ENCODE measurements at regions not wholly inside any gene's neighbourhood (a gene's known extent, or its start where the extent isn't known, plus 50 kb on each side); places are given as distances from the start of the nearest gene placed in this dataset.

DNA sequence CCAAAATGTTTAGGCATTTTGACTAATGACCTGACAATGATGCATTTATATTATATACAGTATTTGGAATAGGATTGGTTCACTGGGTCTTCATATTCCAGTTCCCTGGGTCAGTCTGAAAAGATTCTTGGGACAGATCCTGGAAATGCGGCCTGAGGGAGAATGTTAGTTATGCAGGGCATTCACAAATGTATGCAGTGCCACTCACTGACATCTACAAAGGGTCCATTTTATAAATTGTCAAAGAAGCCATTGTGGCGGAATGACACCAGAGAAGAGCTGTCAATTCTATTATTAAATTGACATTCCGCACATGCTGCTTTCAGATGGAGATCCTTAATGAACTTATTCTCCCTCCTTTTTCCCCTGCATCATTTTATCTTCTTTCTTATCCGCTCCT, 176.6 kb downstream of the VGLL3 start:
- H3K27ac ChIP-seq = no peak overlapping the region
- intact Hi-C loops (cut with DNase I; ENCODE audit: low total_unique reads) (no loop called here), in situ Hi-C loops (cut with MboI; ENCODE audit: low pct_ligation_motif_present in 1 of 4, low pct_unique_long_range_greater_than_20kb in 1 of 4, low sequenced_read_pairs in 3 of 4) (no loop called here)
- DNase-seq = no peak
- no peaks in the 10 kb centered on the region for H3K36me3 ChIP-seq
- TF ChIP-seq POLR2AphosphoS5 (IDR thresholded peaks at IDR 0.05) (no peak), EP300 (IDR thresholded peaks at IDR 0.05; ENCODE audit: low read depth) (no peak), POLR2A (IDR thresholded peaks at IDR 0.05) (no peak)
- TF ChIP-seq, protein P1, sequence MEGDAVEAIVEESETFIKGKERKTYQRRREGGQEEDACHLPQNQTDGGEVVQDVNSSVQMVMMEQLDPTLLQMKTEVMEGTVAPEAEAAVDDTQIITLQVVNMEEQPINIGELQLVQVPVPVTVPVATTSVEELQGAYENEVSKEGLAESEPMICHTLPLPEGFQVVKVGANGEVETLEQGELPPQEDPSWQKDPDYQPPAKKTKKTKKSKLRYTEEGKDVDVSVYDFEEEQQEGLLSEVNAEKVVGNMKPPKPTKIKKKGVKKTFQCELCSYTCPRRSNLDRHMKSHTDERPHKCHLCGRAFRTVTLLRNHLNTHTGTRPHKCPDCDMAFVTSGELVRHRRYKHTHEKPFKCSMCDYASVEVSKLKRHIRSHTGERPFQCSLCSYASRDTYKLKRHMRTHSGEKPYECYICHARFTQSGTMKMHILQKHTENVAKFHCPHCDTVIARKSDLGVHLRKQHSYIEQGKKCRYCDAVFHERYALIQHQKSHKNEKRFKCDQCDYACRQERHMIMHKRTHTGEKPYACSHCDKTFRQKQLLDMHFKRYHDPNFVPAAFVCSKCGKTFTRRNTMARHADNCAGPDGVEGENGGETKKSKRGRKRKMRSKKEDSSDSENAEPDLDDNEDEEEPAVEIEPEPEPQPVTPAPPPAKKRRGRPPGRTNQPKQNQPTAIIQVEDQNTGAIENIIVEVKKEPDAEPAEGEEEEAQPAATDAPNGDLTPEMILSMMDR (IDR thresholded peaks at IDR 0.05) = no peak
- no peaks in the 10 kb centered on the region for H3K4me1 ChIP-seq
- no peaks in the 10 kb centered on the region for H3K9me3 ChIP-seq
- 83 to 100% methylated on average over 3 to 4 of the region's 4 CpGs for WGBS, 2 donors (ENCODE audit: low coverage in 1 of 2)
- H3K27me3 ChIP-seq = no peaks in the 10 kb centered on the region
- H3K4me3 ChIP-seq = no peak overlapping the region

DNA sequence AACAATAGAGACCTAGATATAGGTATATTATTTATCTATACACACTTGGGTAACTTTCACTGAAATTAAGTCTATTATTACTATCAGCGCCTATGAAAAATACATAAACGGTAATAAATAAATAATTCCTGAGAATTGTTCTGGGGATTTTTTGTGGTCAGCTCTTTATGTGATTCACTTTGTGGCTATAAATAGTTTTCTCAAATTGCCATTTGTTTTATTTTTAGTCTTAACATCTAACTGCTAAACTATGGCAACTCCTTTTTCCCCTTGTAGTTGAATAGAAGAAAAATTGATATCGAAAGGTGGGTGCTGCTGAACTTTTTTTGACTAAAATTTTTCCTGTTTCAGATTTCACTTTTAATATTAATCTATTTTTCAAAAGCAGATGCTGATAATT, 189.0 kb downstream of the VGLL3 start:
- WGBS, 2 donors (ENCODE audit: low coverage in 1 of 2) = 90% methylated on average over 3 of the region's 3 CpGs
- H3K36me3 ChIP-seq = no peaks in the 10 kb centered on the region
- H3K9me3 ChIP-seq = no peaks in the 10 kb centered on the region
- TF ChIP-seq, protein P1 (IDR thresholded peaks at IDR 0.05) = no peak
- TF ChIP-seq POLR2A (IDR thresholded peaks at IDR 0.05) (no peak), EP300 (IDR thresholded peaks at IDR 0.05; ENCODE audit: low read depth) (no peak), POLR2AphosphoS5 (IDR thresholded peaks at IDR 0.05) (no peak)
- no peaks in the 10 kb centered on the region for H3K4me1 ChIP-seq
- intact Hi-C loops (cut with DNase I; ENCODE audit: low total_unique reads) = no loop called here
- no peaks in the 10 kb centered on the region for H3K27me3 ChIP-seq
- no peak overlapping the region for H3K4me3 ChIP-seq
- in situ Hi-C loops (cut with MboI; ENCODE audit: low pct_ligation_motif_present in 1 of 4, low pct_unique_long_range_greater_than_20kb in 1 of 4, low sequenced_read_pairs in 3 of 4) = no loop called here
- no peak for DNase-seq
- H3K27ac ChIP-seq = no peak overlapping the region

DNA sequence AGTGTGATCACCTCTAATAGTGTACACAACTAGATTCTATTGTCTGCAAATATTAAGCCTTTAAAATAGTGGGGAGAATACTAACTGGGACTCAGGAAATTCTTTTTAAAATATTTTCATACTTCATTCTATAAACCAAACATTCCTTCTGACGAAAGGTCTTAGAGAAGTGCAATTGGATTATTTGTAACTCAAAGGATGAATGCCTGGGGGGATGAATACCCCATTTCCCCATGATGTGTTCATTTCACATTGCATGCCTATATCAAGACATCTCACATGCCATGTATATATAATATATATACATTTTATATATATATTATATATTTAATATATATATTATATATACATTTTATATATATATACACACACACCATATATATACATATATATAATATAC, 189.9 kb downstream of the VGLL3 start:
- Histone ChIP-seq H3K9me3 (no peaks in the 10 kb centered on the region), H3K27me3 (no peaks in the 10 kb centered on the region), H3K4me3 (no peak overlapping the region), H3K36me3 (no peaks in the 10 kb centered on the region), H3K27ac (no peak overlapping the region), H3K4me1 (no peaks in the 10 kb centered on the region)
- 73 to 77% methylated on average over 1 of the region's 1 CpG for WGBS, 2 donors (ENCODE audit: low coverage in 1 of 2)
- intact Hi-C loops (cut with DNase I; ENCODE audit: low total_unique reads) (no loop called here), in situ Hi-C loops (cut with MboI; ENCODE audit: low pct_ligation_motif_present in 1 of 4, low pct_unique_long_range_greater_than_20kb in 1 of 4, low sequenced_read_pairs in 3 of 4) (no loop called here)
- TF ChIP-seq EP300 (IDR thresholded peaks at IDR 0.05; ENCODE audit: low read depth) (no peak), POLR2A (IDR thresholded peaks at IDR 0.05) (no peak), POLR2AphosphoS5 (IDR thresholded peaks at IDR 0.05) (no peak)
- TF ChIP-seq, protein P1 (IDR thresholded peaks at IDR 0.05) = no peak
- DNase-seq = no peak

DNA sequence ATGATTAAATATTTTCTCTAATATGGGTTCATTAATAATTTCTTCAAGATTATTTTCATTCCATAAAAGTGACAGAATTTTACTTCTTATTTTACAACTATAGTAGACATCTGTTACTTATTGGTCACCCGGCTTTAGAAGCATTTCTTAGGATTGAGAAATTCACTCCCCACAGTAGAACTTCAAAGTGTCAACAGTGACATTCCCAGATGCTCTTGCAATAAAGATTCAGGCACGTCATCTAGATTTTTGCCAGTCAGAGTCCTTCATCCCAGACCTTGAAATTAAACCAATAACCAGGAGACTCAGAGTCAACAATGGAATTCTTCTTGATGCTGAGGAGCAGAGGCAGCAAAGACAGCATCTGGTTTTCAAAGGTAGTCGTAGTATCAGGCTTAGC, 190.8 kb downstream of the VGLL3 start:
- 50 to 58% methylated on average over 3 of the region's 3 CpGs for WGBS, 2 donors (ENCODE audit: low coverage in 1 of 2)
- DNase-seq = no peak
- in situ Hi-C loops (cut with MboI; ENCODE audit: low pct_ligation_motif_present in 1 of 4, low pct_unique_long_range_greater_than_20kb in 1 of 4, low sequenced_read_pairs in 3 of 4) = no loop called here
- H3K4me3 ChIP-seq = no peak overlapping the region
- H3K27ac ChIP-seq = no peak overlapping the region
- no peaks in the 10 kb centered on the region for H3K4me1 ChIP-seq
- no peak for TF ChIP-seq EP300 (IDR thresholded peaks at IDR 0.05; ENCODE audit: low read depth)
- TF ChIP-seq, protein P1 (IDR thresholded peaks at IDR 0.05) = no peak
- no peak for TF ChIP-seq POLR2A (IDR thresholded peaks at IDR 0.05)
- TF ChIP-seq POLR2AphosphoS5 (IDR thresholded peaks at IDR 0.05) = no peak
- H3K36me3 ChIP-seq = no peaks in the 10 kb centered on the region
- no peaks in the 10 kb centered on the region for H3K27me3 ChIP-seq
- intact Hi-C loops (cut with DNase I; ENCODE audit: low total_unique reads) = no loop called here
- no peaks in the 10 kb centered on the region for H3K9me3 ChIP-seq

Measured in transverse colon (tissue), 4 donors.